ENCODE measurements at regions not wholly inside any gene's neighbourhood (a gene's known extent, or its start where the extent isn't known, plus 50 kb on each side); places are given as distances from the start of the nearest gene placed in this dataset.

DNA sequence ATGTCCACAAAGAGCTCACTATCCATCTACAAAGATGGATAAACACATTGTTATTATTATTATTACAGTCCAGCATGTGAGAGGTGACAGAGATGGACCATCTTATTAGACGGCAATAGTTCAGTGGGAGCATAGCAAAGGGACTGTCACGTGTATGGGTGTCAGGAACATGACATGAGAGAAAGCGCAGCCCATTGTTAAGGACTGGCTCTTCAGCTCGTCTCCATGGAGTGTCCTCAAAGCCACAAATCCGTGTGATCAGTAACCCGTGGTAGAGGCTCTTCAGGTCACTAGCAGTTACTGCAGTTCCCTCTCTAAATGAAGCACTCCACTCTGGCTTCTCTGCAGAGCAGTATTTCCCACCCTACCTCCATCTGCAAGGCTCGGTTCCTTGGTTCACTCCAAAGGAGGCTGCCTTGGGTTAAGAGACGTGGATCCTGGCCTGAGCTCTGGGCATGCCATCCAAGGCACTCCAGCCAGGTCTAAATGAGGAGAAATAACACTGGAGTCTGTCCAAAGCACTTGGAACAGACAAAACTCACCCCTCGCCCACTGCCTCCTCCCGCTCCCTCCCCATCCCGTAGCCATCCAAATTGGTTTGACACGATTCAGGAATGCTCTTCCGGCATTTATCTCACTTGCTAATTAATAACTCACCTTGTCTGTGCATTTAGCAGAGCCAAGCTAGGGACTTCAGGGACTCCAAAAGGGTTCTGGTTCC lies 122.3 kb upstream of the WWC1 start:
- no peak for DNase-seq (ENCODE audit: low read depth)

DNA sequence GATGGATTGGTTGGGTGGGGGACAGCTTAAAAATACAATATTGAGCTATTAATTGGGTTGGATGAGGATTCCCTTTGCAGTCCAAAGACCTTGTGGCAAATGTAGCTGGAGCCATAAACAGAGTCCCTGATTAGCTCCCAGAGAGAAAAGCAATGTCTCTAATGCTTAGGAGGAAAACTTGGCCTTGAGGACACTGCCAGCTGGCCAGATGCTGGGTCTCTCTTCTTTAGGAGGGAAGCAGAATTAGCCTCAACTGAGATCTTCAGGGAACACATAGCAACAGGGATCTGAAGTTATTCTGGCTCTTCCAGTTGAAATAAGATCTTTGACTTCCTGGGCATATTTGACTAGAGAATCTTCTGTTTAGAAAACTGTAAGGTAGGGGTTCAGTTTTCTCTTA lies 121.7 kb upstream of the WWC1 start:
- DNase-seq (ENCODE audit: low read depth) = no peak

DNA sequence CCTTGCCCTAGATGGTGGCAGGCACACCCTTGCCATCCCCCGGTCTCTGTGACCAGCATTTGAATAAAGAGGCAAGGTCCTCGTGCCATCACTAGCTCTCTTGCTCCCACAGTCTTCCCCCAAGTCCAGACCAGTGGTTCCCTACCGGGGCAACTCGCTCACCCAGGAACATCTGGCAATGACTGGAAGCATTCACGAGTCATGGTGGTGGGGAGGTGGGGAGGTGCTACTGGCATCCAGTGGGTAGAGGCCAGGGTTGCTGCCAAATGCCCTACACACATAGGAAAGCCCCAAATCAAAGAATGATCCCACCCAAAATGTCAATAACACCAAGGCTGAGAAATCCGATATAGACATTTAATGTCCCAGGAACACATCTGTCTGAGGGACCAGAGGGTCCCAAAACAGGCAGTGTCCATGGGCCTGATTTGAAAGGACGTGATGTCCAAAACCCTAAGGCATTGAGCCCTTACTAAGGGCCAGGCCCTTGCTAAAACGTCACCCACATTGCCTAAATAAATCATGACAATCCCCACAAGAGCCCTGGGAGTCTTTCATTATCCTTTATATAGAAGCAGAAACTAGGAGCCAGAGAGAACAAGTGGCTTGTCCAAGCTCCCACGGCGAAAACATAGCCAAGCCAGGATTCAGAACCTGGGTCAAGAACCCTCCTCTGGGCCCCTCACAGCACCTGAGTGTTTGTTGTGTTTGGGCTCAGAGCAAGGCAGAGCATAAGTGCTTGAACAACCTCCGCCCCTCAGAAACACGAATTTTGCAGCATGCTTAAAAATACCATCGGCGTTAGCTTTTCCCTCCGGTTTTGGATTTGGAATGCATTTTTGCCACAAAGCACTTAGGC lies 119.3 kb upstream of the WWC1 start:
- no peak for DNase-seq (ENCODE audit: low read depth)

DNA sequence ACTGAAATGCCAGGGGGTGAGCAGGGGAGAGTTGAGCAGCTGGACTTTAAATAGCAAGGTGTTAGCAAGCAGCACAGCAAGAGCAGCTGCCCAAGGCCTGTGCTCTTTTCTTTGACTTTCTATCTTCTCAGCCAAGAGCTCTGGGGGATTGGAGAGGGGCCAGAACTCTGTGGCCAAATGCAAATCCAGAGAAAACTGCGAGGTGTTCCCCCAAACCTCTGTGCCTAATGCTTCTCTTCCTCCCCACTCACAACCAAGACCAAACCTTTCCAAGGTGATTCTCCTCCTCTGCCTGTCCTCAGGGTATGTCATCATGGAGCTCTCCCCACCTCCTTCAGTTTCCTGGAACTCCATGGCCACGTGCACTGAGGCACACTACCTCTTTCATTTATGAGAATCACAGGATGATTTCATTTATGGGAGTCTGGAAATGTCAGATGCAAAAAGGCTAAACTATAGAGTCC lies 118.7 kb upstream of the WWC1 start:
- DNase-seq (ENCODE audit: low read depth) = no peak

DNA sequence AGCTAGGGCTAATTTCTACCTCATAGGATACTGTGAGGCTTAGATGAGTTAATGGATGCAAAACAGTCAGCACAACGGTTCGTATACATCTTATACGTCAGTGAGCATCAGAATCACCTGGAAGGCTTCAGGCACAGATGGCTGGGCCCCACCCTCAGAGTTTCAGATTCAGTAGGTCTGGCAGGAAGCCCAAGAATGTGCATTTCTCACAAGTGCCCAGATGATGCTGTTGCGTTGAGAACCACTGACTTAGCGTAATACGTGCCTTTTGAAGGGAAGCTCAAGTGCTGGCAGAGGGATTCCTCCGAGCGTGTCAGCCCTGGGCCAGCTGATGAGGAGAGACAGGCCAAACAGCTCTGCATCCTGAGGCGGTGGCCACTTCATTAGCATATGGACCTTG lies 117.1 kb upstream of the WWC1 start:
- no peak for DNase-seq (ENCODE audit: low read depth)

DNA sequence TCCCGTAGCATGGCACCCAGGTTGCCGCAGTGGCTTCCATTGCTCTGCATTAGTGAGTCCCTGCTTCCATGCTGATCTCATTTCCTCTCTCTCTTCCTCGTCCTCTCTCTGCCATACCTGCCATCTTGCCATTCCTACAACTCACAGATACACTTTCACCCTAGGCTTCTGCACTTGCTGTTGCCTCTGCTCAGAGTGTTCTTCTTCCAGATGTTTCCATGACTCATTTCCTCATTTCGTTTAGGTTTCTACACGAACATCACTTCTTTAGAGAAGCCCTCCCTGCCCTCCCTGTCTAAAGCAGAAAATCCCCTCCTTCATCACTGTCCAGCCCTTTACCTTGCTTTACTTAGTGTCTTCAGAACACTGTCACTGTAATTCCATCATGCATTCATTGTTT lies 115.2 kb upstream of the WWC1 start:
- no peak for DNase-seq (ENCODE audit: low read depth)

DNA sequence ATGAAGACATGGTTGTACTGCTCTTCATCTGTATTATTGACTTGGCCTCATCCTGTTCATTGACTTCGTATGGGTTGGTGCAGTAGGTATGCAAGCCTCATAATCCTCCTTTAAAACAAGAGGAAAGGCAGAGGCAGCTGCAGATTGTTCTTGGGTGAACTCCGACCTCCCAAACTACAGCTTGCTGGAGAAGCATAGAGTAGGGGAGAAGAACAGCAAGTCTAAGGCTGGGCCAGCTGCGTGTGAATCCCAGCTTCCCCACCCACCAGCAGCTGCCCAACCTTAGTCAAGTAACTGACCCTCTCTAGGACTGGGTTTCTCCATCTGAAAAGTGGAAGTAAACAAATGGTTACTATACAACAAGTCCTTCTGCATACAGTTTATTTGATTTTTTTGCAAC lies 114.5 kb upstream of the WWC1 start:
- DNase-seq (ENCODE audit: low read depth) = no peak

DNA sequence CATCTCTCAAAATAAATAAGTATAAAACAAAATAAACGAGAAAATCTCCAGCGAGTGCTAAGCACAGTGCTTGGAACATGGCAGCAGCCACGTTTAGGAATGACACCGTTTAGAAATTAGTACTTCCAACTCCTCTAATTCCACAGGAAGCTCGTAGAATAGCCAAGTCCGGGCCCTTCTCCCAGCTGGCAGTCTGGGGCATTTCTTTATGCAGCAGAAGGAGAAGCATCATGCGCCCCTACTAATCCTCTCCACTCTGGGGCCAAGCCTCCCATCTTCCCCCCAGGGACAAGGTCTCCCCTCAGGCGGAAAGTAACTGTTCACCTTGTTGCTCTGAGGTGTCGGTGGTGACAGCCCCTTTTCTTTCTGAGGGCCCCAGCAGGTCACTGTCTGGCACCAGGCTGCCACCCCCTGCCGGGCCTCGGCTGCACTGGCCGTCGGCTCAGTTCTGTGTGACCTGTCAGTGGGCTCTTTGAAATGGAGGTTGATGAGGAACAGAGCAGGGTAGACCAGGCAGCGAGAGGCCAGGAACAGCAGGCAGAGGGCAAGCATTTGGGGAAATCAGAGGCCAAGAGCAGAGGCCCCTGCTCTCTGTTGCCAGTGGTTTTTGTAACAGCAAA lies 113.5 kb upstream of the WWC1 start:
- no peak for DNase-seq (ENCODE audit: low read depth)

DNA sequence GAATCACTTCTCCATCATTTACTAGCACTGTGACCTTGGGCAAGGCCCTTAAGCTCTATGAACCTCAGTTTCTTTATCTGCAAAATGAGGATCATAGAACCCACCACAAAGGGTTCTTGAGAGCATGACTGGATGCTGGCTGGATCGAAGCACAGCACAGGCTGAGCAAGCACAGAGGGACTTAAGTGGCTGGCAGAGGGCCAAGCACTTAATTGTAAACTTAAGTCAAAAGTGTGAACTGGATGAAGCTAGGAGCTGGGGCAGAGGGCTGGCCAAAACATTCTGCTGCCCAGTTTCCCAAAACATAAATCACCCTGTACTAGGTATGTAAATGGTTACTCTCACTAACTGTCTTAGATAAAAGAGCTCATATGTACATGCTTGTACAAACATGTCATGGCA lies 112.3 kb upstream of the WWC1 start:
- DNase-seq (ENCODE audit: low read depth) = no peak

DNA sequence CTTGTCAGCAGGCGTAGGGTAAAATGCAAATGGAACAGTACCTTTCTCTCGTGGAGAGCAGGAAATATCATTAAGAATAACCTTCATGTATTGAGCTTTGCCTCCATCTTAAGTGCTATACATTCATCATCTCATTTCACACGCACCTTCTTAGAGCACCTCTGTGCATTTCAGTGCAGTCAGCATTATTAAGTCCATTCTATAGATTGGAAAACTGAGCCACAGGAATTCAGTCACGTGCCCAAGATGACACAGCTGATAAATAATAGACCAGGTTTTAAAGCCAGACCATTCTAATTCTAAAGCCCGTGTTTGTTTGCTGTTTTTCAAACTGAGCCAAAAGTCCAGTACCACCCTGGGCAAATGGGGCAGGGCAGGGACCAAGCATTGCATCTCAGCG lies 109.2 kb upstream of the WWC1 start:
- DNase-seq (ENCODE audit: low read depth) = no peak

DNA sequence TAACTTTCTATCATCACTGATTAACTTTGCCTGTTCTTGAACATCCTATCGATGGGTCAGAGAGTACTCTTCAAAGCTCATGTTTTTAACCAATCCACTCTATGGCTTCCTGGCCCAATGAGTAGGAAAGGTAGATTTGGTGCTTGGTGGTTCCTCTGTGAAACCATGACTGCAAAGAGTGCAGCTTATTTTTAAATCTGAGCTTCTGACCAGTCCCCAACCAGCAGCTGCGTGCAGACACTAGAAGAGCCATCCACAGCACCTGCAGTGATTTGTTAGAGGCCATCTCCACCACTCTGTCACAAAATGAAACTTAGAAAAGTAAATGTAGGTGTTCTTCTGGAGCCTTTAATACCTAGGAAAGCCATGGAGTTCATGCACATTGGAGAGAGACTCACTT lies 107.3 kb upstream of the WWC1 start:
- no peak for DNase-seq (ENCODE audit: low read depth)

DNA sequence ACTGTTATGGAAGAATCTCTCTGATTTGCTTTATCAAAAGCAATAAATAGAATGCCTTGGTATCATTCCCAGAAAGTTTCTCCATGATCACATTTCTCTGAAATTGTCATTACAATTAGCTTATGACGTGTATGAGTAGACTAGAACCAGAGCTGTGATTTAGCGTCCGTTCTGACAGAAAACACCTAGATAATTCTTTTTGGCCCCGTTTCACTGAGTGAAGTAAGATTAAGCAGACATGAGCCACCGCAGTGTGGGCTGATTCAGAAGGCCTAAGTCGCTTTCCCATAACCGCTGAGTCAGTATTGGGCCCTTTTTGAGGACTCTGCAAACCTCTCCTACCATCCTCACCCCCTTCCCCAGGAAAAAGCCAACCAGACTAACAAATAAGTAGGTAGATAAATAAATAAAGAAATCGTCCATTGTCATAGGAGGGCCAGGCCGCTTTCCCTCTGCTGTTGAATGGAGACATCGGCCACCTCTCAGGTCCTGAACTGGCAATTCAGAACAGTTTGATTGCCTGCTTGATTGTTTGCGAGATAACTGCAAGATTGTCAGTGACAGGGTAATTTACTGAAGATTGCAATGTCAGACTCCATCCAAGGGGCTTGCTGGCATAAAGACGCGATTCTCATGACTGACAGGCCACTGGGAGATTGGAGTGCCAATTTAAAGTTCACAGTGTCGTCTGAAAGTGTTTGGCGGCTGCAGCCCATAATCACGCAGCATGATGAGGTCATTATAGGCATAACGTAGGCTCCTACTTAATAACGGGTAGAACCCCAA lies 105.0 kb upstream of the WWC1 start:
- no peak for DNase-seq (ENCODE audit: low read depth)

DNA sequence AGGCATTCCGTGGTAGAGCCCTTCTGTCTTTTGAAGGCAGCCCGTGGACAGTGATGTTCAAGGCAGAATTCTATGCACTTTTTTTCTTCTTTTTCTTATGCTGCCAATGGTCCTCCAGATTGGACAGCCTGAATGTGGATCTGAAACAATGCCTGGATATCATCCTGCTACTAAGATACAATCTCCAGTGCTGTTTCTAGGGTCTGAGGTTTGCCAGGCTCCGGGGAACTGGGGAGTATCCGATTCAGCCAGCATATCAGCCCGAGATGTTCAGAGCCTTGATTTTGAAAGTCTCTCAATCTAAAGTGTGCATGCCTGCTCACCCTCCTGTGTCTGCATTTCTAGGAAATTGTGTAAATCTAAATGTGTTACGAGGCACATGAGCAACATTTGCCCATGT lies 103.8 kb upstream of the WWC1 start:
- DNase-seq (ENCODE audit: low read depth) = no peak

DNA sequence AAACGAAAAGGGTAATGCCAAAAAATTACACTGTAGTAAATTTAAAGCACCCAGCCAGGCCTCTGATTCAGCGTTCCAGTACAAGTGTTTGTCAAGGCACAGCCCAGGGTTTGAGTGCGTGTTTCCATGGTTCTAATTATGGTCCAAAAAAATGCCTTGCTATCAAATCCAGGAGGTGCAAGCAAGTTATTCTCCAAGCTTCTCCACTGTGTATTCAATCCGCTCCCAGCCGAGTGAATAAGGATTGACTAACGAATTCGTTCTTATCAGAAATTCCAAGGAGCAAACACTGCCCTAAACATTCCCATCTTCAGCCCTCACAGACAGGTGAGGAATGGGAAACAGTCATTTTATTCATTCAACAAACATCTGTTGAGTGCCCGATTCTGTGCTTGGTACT lies 103.3 kb upstream of the WWC1 start:
- no peak for DNase-seq (ENCODE audit: low read depth)

DNA sequence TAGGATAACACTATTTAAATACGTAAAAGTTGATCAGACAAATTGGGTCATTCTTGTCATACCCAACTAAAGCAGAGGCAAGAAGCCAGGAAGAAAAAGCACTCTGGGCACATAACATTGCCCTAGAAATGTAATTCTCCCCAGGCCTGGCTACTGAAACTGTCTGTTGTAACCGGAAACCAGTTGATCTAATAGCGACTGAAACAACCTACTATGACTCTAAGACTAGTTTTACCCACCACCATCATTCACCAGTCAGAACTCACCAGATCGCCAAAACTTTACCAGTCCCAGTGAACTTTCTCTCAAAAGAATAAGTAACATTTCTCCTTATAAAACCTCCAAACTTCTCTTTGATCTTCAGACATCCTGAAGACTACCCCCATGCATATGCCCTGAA lies 99.3 kb upstream of the WWC1 start:
- DNase-seq (ENCODE audit: low read depth) = no peak

DNA sequence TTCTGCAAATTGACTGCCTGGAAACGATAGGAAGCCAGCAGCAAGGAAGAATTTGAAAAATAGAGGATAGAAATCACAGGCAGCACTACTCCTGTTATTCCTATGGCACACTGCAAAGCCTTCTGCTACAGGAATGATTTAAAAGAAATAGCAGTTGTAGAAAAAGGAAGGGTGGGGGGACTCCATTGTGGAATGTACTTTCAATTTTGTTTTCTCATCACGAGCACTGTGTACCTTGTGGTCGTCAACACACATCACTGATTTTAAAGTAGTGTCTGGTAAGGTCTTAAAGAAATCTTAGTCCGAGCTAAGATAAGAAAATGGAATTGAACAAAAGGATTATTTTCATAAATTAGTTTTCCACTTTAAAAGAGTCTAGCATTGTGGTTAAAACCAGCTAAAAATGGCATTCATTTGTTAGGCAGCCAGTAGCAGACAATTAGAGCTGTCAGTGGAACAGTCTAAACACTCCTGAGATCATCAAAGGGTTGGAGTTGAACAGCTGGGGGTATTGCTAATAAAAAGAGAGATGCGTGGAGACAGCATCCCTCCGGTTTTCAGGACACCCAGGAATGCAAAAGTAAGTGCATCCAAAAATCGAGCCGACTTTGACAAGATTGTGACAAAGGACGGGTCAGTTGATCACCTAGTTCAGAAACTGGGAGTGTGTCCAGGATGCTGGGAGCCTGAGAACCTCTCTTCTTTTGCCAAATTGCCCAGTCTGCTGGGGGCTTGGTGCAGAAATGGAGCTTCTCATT lies 97.8 kb upstream of the WWC1 start:
- DNase-seq (ENCODE audit: low read depth) = no peak

DNA sequence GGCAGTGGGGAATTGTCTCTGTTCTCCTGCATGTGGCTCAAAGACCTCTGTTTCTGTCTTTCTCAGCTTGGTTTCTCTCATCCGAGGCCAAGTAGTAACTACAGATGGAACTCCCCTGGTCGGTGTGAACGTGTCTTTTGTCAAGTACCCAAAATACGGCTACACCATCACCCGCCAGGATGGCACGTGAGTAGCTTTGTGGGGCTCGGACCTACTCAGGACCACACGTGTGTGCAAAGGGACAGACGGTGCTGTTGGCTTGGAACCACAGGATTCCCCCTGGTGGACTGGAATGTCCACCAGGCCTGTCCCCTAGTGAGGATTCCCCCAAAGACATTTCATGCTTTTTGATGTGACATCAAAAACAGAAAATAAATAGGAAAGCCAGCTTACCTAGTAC lies 96.3 kb upstream of the WWC1 start:
- no peak for DNase-seq (ENCODE audit: low read depth)

DNA sequence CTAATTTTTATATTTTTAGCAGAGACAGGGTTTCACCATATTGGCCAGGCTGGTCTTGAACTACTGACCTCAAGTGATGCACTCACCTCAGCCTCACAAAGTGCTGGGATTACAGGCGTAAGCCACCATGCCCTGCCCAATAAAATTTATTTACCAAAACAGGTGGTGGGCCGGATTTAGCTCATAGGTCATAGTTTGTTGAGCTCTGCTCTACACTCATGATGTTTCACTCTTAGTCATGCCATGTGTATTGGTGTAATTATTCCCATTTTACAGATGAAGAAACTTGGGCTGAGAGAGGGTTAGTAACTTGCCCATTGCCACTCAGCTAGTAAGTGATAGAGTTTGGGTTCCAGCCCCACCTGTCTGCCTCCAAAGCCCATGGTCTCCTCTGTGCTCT lies 93.1 kb upstream of the WWC1 start:
- no peak for DNase-seq (ENCODE audit: low read depth)

DNA sequence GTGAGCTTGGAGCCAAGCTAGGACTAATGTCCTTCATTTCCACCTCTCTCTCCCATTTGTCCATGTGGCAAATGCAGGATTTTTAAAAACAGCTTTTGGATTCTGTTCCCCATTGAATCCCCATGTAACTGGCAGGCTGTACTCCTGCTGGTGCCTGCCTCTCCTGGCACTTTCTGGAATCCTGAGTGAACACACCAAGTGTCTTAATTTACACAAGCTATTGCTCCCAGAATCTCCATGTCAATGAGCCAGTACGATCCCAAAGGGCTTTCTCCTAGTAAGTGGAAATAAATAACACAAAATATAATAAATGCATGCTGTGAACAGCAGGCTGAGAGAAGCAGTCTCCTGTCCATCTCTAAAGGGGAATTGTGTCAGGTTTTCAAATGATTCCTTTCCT lies 88.4 kb upstream of the WWC1 start:
- DNase-seq (ENCODE audit: low read depth) = no peak

DNA sequence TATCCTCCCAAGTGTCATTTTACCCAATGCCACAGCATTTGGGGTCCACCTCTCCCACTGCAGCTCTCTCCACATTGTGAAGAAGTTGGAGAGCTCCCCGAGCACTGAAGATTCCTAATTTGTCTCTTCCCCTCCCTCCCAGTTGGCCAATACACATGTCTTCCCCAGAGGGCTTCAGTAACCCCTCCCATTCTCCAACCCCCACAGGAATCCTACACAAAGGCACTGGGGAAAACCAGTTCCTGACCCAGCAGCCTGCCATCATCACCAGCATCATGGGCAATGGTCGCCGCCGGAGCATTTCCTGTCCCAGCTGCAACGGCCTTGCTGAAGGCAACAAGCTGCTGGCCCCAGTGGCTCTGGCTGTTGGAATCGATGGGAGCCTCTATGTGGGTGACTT lies 87.3 kb upstream of the WWC1 start:
- no peak for DNase-seq (ENCODE audit: low read depth)

DNA sequence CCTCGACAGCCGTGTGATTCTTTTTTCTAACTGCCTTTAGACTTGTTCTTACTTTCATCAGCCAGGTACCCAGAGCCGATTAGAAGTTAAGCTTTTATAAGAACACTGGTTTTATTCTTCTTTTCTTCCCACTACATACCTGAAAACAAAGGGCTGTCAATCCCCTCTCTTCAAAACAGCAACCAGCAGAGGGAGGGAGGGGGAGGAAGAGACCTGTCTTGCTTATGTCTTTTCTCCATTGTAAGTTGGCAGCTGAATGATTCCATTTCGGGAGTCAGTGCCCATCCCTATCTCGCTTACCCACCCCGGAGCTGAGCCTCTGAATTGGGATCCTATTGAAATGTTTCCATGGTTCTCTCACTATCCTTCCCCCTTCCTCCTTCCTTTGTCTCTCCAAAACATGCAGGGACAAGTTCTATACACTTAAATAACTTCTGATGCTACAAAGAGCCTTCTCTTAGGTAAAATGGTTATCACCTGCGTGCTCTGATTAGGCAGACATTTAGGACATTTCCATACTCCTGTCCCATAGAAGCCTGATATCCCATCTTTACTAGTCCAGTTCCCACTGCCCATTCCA lies 83.9 kb upstream of the WWC1 start:
- DNase-seq (ENCODE audit: low read depth) = no peak

Data from ELR (cell line).